WERI-Rb-1 (cell line): ENCODE measurements at regions not wholly inside any gene's neighbourhood (a gene's known extent, or its start where the extent isn't known, plus 50 kb on each side); places are given as distances from the start of the nearest gene placed in this dataset.

Source experiments
- DNase-seq: peaks from one replicate; pipeline ENCODE4 v3.0.0-alpha.2; 2020
- H3K27ac ChIP-seq: fragments of 250-450 bp; sonication (Bioruptor Pico); 2 replicates; pipeline ENCODE4 v1.5.1; 2020; ENCODE audit warnings: mild to moderate bottlenecking, moderate library complexity
- H3K27me3 ChIP-seq: fragments of 250-450 bp; sonication (Bioruptor Pico); 2 replicates; pipeline ENCODE4 v1.5.1; 2021; ENCODE audit warnings: mild to moderate bottlenecking, low read depth, moderate library complexity; ENCODE audit not compliant: insufficient read depth, severe bottlenecking
- H3K36me3 ChIP-seq: fragments of 250-450 bp; sonication (Bioruptor Pico); 2 replicates; pipeline ENCODE4 v1.5.1; 2020; ENCODE audit warnings: mild to moderate bottlenecking, moderate library complexity
- H3K4me3 ChIP-seq: 2 replicates; pipeline ENCODE4 v1.5.1; 2011; ENCODE audit warnings: low read depth, mild to moderate bottlenecking, control low read depth, low read length
- H3K9me3 ChIP-seq: fragments of 250-450 bp; sonication (Bioruptor Pico); 2 replicates; pipeline ENCODE4 v1.5.1; 2021; ENCODE audit warnings: mild to moderate bottlenecking, moderate library complexity; ENCODE audit not compliant: severe bottlenecking
- CTCF ChIP-seq: IDR thresholded peaks from 2 replicates; pipeline ENCODE4 v1.5.1; 2011; ENCODE audit warnings: low read depth, mild to moderate bottlenecking, control low read depth, inconsistent platforms, low read length

GRCh38 chr1:97980530-97980929 is 59.7 kb upstream of the DPYD start:
- no peak for TF ChIP-seq CTCF
- no peak for DNase-seq
- H3K36me3 ChIP-seq: no peaks in the 10 kb centered on the region
- H3K27me3 ChIP-seq: no peaks in the 10 kb centered on the region
- H3K4me3 ChIP-seq: no peak overlapping the region
- no peaks in the 10 kb centered on the region for H3K9me3 ChIP-seq
- H3K27ac ChIP-seq: no peak overlapping the region

DNA sequence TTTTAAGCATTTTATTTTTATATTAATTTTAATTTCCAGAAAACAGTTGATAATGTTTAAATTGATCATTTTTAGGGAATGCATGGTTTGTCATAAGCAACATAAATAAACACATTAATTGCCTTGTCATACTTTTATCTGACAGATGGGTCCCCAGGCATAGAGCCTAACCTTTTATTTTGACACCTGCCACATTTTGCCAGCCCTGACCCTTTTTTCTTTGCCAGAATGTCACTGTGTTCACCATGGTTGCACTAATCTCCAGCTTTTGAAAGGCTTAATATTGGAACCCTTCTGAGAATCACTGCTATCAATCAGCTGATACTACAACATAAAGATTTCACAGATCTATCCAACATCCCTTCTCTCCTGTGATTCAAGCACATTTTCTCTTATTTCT is 56.0 kb upstream of the DPYD start:
- TF ChIP-seq CTCF: no peak
- H3K27ac ChIP-seq: no peak overlapping the region
- no peaks in the 10 kb centered on the region for H3K9me3 ChIP-seq
- H3K36me3 ChIP-seq: no peaks in the 10 kb centered on the region
- H3K4me3 ChIP-seq: no peak overlapping the region
- no peak for DNase-seq
- H3K27me3 ChIP-seq: no peaks in the 10 kb centered on the region
